Body of pancreas (tissue), 4 donors: ENCODE measurements at regions not wholly inside any gene's neighbourhood (a gene's known extent, or its start where the extent isn't known, plus 50 kb on each side); places are given as distances from the start of the nearest gene placed in this dataset.

Experiments used
- ATAC-seq: fragments of 150-250 bp; one replicate; pipeline ENCODE4 v1.9.1; 2016
- DNase-seq, 4 donors: peaks; one replicate each; pipeline ENCODE4 v3.0.0-alpha.2; 2019
- H3K27ac ChIP-seq, 4 donors: fragments of 200-600 bp; sonication (generic); 1 replicate in 3 of 4; 2 replicates in 1 of 4; pipeline versions ENCODE4 v1.5.1 to v1.6.1; 2016 to 2019; ENCODE audit warnings: mild to moderate bottlenecking in 1 of 4, mixed read lengths in 1 of 4, moderate library complexity in 1 of 4
- H3K27me3 ChIP-seq, 2 donors: fragments of 200-600 bp; sonication (generic); one replicate each; pipeline ENCODE4 v1.6.0; 2016; ENCODE audit warnings: mild to moderate bottlenecking in 1 of 2
- H3K36me3 ChIP-seq, 2 donors: fragments of 200-600 bp; sonication (generic); replicated peaks in 1 of 2; 2 replicates each; pipeline ENCODE4 v1.5.1; 2016; ENCODE audit warnings: low read depth in 2 of 2; ENCODE audit not compliant: insufficient read depth in 1 of 2
- H3K4me1 ChIP-seq: fragments of 200-600 bp; sonication (generic); one replicate; pipeline ENCODE4 v1.6.0; 2016
- H3K4me3 ChIP-seq, 2 donors: fragments of 200-600 bp; sonication (generic); 1 replicate in 1 of 2; 2 replicates in 1 of 2; pipeline ENCODE4 v1.5.1; 2016 to 2019
- H3K9me3 ChIP-seq, 3 donors: fragments of 200-600 bp; sonication (generic); 1 replicate in 2 of 3; 2 replicates in 1 of 3; pipeline ENCODE4 v1.5.1; 2016
- CTCF ChIP-seq, 7 experiments: fragments of 450-650 bp in 4 of 7; fragments of 200-600 bp in 3 of 7; sonication (generic) in 3 of 7; IDR thresholded peaks; one replicate each; pipeline ENCODE4 v1.5.1; 2016 to 2019; ENCODE audit warnings: antibody characterized with exemption in 7 of 7
- POLR2A ChIP-seq, 3 donors: fragments of 450-650 bp; IDR thresholded peaks; one replicate each; pipeline ENCODE4 v1.6.1; 2016; ENCODE audit warnings: antibody characterized with exemption in 3 of 3, mild to moderate bottlenecking in 2 of 3
- WGBS, 2 donors: methylation state at CpG; one replicate each; pipeline ENCODE4 v1.1.5; 2017; 5-methylcytosine and 5-hydroxymethylcytosine counted together
- intact Hi-C: fragments of 100-400 bp; cut with DNase I; formaldehyde crosslinking; loops from one replicate; pipeline ENCODE4 v1.15.1; 2023

- peaks cover 0 to 49% of the 10 kb centered on the region in 2 donors for H3K27me3 ChIP-seq
- no peaks in the 10 kb centered on the region for H3K9me3 ChIP-seq
- TF ChIP-seq POLR2A (IDR thresholded peaks at IDR 0.05) (no peak), CTCF (IDR thresholded peaks at IDR 0.05) (no peak)
- H3K36me3 ChIP-seq = no peaks in the 10 kb centered on the region
- ATAC-seq (no peak), DNase-seq (no peak)
- no peak overlapping the region for H3K4me3 ChIP-seq
- H3K4me1 ChIP-seq = peaks cover 8% of the 10 kb centered on the region
- intact Hi-C loops = no loop called here
- 2 to 3% methylated on average over 10 to 12 of the region's 14 CpGs for WGBS, 2 donors
- H3K27ac ChIP-seq = no peak overlapping the region
Observed at GRCh38 chr10:100683545-100684300, 61.7 kb upstream of the PAX2 start.

DNA sequence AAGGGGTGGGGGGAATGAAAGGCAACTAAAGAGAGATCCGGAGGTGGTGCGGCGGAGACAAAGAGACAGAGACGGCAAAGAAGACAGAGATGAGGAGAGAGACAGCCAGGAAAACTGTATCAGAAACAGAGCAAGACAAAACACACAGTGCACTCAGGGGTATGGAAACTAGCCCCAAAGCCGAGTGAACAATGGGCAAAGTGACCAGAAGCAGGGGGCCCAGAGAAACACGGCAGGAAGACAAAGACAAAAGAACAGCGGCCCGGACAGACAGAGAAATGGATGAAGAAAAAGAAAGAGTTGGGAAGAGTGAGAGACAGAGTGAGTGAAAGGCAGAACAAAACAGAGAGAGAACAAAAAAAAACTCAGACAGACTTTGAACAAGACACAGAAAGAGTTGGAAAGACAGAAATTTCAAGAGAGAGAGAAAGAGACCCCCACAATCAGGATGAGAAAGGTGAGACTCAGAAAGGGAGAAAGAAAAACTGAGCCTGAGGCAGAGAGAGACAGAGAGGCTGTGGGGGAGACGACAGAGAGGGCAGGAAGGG is 60.6 kb upstream of the PAX2 start:
- Histone ChIP-seq H3K36me3 (no peaks in the 10 kb centered on the region), H3K4me1 (peaks cover 8% of the 10 kb centered on the region), H3K27ac (no peak overlapping the region), H3K9me3 (no peaks in the 10 kb centered on the region), H3K27me3 (peaks cover 0 to 53% of the 10 kb centered on the region in 2 donors), H3K4me3 (no peak overlapping the region)
- TF ChIP-seq POLR2A (IDR thresholded peaks at IDR 0.05) (no peak), CTCF (IDR thresholded peaks at IDR 0.05) (no peak)
- no peak for ATAC-seq
- intact Hi-C loops = no loop called here
- 8 to 14% methylated on average over 9 of the region's 9 CpGs for WGBS, 2 donors
- no peak for DNase-seq

DNA sequence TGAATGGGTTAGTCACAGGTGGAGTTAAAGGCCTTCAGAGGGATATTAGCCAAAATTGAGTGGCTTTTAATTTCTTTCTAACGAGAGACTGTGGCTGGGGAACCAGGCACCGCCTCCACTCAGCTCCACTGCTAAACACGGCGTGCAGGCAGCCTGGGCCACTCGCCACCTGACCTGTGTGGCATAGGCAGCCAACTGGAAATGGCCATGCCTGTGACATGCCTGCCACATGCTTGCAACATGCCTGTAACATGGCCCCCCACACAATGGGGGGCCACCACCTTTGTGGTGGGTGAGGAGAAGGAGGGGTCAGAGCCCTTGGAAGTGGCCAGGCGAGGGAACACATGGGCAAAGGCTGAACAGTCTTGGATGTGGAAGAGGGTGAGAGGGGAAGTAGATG is 60.1 kb upstream of the PAX2 start:
- Histone ChIP-seq H3K27ac (no peak overlapping the region), H3K27me3 (peaks cover 0 to 48% of the 10 kb centered on the region in 2 donors), H3K4me1 (peaks cover 8% of the 10 kb centered on the region), H3K4me3 (no peak overlapping the region), H3K36me3 (no peaks in the 10 kb centered on the region), H3K9me3 (no peaks in the 10 kb centered on the region)
- DNase-seq (no peak), ATAC-seq (no peak)
- intact Hi-C loops = no loop called here
- TF ChIP-seq POLR2A (IDR thresholded peaks at IDR 0.05) (no peak), CTCF (IDR thresholded peaks at IDR 0.05) (no peak)
- 34 to 49% methylated on average over 4 to 6 of the region's 6 CpGs for WGBS, 2 donors

- H3K27me3 ChIP-seq = peaks cover 0 to 32% of the 10 kb centered on the region in 2 donors
- ATAC-seq = no peak
- intact Hi-C loops = no loop called here
Observed at GRCh38 chr10:100687143-100688003, 58.0 kb upstream of the PAX2 start.

More at GRCh38 chr10:100687143-100688003, 58.0 kb upstream of the PAX2 start:
- DNase-seq = no peak
- no peak overlapping the region for H3K27ac ChIP-seq
- no peaks in the 10 kb centered on the region for H3K9me3 ChIP-seq
- H3K4me3 ChIP-seq = no peak overlapping the region
- H3K4me1 ChIP-seq = no peaks in the 10 kb centered on the region
- 23 to 26% methylated on average over 24 to 28 of the region's 28 CpGs for WGBS, 2 donors
- TF ChIP-seq CTCF (IDR thresholded peaks at IDR 0.05) = no peak
- H3K36me3 ChIP-seq = no peaks in the 10 kb centered on the region
